Eye (tissue), 1 donor: ENCODE measurements at regions not wholly inside any gene's neighbourhood (a gene's known extent, or its start where the extent isn't known, plus 50 kb on each side); places are given as distances from the start of the nearest gene placed in this dataset.
"Not testable (repeated sequence)": the region's sequence is repeated elsewhere in the genome, so short reads cannot be mapped to it uniquely, and the experiment has no call there.

ENCODE experiments used
- DNase-seq: peaks from one replicate; pipeline ENCODE4 v3.0.0-alpha.2; 2015

DNA sequence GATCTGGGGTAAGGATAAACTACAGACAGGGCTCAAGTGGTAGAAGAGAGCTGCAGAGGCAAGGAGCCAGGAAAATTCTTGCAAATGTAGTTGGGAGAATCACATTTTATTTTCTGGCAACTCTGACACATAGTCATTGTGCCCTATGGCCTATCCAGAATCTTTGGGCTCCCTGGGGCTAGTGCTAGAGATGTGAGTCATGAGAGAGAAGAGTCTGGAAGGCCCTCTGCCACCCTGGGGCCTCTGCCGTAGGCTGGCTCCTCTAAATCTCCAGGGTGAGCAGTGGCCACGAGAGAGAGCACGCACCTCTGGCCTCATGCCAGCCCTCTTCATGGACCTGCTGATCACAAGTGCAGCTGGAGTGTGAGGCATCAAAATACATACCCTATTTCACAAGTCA is 74.3 kb upstream of the SSBP2 start:
- peak; percentile 6 for DNase-seq

GRCh38 chr5:81823736-81824135 is 72.8 kb upstream of the SSBP2 start:
- DNase-seq, result not testable (repeated sequence)

- DNase-seq, result no peak
Measured at GRCh38 chr5:81820863-81821262, 70.0 kb upstream of the SSBP2 start.

GRCh38 chr5:81820318-81820636 is 69.4 kb upstream of the SSBP2 start:
- DNase-seq, result no peak

- no peak for DNase-seq
Measured at GRCh38 chr5:81819556-81820317, 68.8 kb upstream of the SSBP2 start.

GRCh38 chr5:81817980-81818379 is 67.1 kb upstream of the SSBP2 start:
- no peak for DNase-seq

DNA sequence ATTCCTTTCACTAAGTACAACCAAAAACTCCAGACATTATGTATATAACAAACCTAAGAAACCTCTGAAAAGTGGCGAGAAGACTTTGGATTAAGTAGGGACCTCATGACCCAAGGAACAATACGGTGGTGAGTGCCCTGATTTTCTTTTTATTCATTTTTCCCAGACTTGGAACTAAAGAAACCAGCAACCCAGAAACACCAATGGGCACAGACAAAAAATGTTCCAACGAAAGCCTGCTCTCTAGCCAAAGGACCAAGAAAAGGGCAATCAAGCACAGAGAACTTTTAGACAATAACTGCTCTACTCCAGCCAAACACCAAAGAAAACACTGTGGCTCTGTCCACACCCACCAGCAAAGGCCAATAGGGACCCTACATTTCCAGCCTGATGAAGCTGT is 66.2 kb upstream of the SSBP2 start:
- no peak for DNase-seq

DNA sequence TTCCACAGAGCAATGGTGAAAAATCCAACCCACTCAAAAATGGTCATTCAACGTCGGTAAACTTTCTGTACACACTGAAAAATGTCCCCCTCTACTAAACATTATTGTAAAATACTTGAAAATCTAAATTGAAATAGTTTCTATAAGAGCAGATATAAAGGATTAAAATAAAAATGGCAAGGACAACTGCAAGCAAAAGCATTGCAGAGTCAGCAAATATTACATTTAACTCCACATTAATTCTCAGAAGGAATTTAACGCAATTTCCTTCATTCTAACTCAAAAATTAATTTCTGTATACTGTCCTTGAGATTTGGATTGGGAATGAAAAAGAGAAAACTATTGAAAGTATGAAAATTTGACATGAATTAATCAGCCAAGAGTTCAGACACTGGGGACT is 64.4 kb upstream of the SSBP2 start:
- no peak for DNase-seq

GRCh38 chr5:81808106-81808505 is 57.2 kb upstream of the SSBP2 start:
- DNase-seq, result no peak

- DNase-seq, result no peak
Measured at GRCh38 chr5:81805086-81805485, 54.2 kb upstream of the SSBP2 start.

GRCh38 chr5:81803812-81804211 is 52.9 kb upstream of the SSBP2 start:
- no peak for DNase-seq

- no peak for DNase-seq
Measured at GRCh38 chr5:81802625-81803024, 51.7 kb upstream of the SSBP2 start.

DNA sequence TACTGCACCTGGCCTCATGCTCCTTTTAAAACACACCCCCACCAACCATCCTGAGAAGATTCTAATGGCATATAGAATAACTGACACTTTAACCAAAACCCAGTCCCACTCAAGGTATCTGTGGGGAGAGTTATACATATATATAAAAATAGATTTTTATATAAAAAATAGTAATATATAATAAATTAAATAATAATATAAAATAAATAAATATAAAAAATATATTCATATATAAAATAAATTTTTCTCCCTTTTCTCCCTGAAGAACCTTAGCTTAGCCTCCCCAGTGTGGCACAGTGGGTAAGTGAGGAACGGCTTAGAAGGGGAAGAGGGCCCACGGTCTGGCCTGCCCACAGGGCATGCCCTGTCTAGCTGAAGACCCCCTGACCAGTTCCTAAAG is 51.1 kb upstream of the SSBP2 start:
- DNase-seq, result no peak

DNA sequence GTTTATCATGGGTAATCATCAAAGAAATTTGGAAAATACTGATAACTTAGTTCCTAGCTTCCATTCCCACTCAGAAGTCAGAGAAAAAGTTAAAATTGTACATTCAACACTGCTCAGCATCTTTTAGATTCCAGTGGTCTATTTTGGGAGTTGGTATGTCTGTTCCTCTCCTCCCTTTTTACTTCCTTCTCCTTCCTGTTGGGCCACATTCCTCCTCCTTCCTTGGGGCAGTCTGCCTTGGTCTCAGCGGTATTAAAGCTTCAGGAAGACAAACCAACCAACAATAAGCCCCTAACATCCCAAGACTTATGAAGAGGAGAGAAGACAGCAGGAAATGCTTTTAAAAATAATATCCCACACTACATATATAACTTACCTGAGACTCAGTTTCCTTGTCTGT is 49.9 kb upstream of the SSBP2 start:
- no peak for DNase-seq
